ENCODE measurements at regions not wholly inside any gene's neighbourhood (a gene's known extent, or its start where the extent isn't known, plus 50 kb on each side); places are given as distances from the start of the nearest gene placed in this dataset.

DNA sequence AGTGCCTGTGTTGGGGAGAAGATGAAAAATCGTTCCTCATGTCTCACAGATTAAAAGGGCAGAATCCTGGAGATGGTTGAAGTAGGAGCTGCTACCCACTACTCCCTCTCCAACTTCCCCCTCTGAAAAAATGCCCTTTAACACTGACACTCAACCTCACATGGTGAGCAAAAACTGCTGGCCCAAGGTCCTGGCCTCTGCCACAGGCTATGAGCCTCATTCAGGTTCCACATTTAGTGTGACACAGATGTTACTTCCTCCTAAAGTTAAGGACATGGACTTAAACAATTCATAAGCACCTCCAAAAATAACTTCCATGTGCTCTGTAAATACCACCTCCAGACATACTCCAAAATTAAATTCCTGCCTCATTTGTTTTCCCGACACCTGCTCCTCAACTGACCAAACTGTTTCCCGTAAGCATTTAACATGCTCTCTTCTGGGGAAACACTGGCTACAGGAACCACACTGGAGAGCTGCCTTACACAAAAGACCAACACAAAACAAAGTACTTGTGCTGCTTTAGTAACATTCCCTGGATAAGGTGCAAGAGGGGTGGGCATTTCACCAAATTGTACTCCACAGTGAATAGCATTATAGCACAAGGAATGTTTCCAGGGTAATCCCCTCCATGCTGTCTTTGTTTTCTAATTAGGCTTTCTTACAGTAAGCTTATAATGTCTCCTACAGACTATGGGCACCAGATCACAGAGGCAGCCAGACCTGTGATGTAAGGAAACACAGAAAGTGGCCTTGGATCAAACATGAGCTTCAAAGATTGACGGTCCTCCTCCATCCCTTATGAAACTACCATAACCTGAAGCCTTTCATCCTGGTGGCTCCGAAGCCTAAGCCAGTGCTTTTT, 57.0 kb downstream of the PHLDA1 start:
- no peak for DNase-seq (ENCODE audit: low read depth in 2 of 2)

DNA sequence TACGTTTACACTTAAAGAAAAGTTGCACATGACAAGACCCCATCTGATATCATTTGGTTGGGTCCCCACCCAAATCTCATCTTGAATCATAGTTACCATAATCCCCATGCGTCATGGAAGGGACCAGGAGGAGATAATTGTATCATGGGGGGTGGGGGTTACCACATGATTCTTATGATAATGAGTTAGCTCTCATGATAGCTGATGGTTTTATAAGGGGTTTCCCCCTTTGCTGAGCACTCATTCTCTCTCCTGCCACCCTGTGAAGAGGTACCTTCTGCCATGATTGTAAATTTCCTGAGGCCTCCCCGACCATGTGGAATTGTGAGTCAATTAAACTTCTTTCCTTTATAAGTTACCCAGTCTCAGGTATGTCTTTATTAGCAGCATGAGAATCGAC, 60.3 kb downstream of the PHLDA1 start:
- DNase-seq (ENCODE audit: low read depth in 2 of 2), result no peak

- no peak for DNase-seq (ENCODE audit: low read depth in 2 of 2)
These were observed 61.3 kb downstream of the PHLDA1 start for GRCh38 chr12:75970310-75970709.

DNA sequence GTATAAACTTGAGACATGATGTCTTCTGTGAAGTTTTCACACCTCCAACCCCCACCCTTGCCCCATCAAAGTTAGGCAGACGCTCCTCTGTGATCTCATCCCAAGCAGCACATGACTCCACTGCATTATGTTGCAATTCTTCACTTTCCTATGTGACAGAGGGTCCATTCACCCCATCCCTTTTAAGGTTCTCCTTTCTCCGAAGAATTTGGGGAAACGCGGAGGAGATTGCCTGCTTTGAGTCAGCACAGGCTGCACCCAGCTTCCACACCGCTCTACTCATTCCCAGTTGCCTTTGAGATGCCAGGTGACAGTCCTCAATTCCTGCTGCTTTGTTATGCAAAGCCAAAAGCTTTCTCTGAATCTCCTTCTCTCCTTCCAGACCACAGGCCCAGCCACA, 61.8 kb downstream of the PHLDA1 start:
- no peak for DNase-seq (ENCODE audit: low read depth in 2 of 2)

GRCh38 chr12:75965661-75966060, 65.9 kb downstream of the PHLDA1 start:
- DNase-seq (ENCODE audit: low read depth in 2 of 2), result no peak

- DNase-seq (ENCODE audit: low read depth in 2 of 2), result no peak
These were observed 67.4 kb downstream of the PHLDA1 start for GRCh38 chr12:75964150-75964549.

DNA sequence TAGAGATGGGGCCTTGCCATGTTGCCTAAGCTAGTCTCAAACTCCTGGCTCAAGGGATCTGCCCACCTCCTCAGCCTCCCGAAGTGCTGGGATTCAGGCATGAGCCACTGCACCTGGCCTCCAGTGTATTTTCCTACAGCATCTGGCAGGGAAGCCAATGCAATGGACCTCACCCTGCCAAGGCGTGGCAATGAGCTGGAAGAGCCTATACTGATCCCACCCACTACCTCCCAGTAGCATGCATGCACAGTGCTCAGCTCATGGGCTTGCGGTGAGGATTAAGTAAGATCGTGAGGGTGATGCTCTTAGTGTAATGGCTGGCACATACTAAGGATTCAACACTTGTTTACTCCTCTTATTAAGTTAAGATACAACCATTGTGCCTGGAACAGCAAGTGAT, 69.7 kb downstream of the PHLDA1 start:
- DNase-seq (ENCODE audit: low read depth in 2 of 2), result no peak

- DNase-seq (ENCODE audit: low read depth in 2 of 2), result no peak
These were observed 70.5 kb downstream of the PHLDA1 start for GRCh38 chr12:75960954-75961661.

DNA sequence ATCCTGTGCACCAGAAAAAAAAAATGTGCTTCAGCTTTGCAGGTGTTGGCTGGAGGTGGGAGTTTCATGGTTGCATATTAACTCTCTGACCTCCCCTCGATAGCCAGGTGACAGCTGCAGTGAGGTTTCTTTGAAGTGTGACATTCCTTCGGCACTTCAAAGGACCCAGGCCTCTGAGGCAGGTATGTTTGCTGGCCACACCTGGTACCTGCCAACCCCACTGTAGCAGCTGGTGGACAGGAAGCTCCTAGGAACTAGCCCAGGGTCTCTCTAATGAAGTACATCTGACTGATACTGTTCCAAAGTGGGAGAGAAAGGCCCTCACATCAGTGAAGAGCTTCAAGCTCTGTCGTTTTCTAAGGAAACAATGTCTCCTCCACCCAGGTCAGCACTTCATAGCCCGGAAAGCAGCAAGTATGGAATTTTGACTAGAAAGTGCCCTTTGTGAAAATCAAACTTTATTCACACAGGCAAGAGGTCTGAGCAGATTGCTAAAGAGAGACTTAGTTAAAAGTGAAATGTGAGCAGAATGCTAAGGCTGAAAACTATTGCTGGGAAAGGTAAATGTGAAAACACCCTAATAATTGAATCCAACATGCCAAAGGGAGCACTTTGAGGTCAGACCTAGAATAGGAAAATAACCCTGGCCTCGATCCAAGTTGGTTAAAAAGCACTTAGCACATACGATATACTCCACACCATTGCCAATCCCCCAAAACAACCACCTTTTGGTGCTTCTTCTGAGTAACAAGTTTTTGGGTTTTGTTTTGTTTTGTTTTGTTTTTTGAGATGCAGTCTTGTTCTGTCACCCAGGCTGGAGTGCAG, 71.3 kb downstream of the PHLDA1 start:
- no peak for DNase-seq (ENCODE audit: low read depth in 2 of 2)

- DNase-seq (ENCODE audit: low read depth in 2 of 2), result no peak
These were observed 72.1 kb downstream of the PHLDA1 start for GRCh38 chr12:75959506-75959905.

DNA sequence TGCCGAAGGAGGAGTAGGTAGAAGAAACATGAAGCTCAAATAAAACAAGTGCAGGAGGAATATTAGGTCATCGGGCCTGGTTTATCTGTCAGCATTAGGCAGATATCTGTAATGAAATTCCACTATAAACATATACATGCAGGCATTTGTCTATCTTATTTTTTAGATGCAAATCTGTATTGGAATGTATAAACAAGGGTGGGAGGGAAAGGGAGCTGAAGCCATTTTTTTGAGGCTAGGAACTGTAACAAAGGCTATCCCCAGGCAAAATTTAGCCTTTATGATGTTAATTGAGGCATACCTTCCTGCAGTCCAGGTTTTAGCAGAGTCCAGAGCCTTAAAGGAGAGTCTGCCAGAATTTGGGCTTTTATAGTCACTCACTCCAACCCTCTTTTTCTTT, 72.5 kb downstream of the PHLDA1 start:
- no peak for DNase-seq (ENCODE audit: low read depth in 2 of 2)

DNA sequence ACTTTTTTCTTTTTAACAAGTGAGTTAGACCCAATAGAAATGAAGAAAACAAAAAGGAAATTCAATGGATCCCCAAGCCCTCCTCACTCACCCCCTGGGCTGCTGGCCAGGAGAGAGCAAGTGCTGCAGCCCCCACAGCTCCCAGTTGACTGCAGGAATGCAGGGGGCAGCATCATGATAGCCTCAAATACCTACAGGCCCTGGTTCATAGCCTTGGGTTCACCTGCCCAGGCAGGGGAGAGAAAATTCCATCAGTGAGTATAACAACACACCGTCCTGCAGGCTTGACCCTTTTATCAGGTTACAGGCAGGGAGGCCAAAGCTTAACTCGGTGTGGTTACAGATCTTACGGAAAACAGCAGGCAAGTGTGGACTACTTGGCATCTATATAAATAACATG, 76.3 kb downstream of the PHLDA1 start:
- DNase-seq (ENCODE audit: low read depth in 2 of 2), result no peak

- no peak for DNase-seq (ENCODE audit: low read depth in 2 of 2)
These were observed 76.8 kb downstream of the PHLDA1 start for GRCh38 chr12:75954749-75955148.

DNA sequence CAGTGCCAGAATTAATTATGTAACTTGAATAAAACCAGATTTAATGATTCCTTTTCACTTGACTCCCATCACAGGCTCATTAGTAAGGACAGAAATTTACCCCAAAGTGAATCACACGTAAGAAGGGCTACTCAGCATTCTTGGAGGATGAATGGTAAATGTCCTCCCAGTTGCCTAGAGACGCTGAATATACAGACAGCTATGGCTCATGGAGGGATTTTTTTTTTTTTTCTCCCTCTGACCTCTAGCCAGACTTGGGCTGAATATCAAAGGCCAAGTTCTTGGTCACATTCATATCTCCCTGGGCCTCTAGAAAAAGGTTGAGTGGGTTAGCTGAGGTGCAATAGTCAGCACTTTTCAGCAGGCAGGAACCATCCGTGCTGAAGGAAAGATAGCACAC, 77.5 kb downstream of the PHLDA1 start:
- DNase-seq (ENCODE audit: low read depth in 2 of 2), result no peak

DNA sequence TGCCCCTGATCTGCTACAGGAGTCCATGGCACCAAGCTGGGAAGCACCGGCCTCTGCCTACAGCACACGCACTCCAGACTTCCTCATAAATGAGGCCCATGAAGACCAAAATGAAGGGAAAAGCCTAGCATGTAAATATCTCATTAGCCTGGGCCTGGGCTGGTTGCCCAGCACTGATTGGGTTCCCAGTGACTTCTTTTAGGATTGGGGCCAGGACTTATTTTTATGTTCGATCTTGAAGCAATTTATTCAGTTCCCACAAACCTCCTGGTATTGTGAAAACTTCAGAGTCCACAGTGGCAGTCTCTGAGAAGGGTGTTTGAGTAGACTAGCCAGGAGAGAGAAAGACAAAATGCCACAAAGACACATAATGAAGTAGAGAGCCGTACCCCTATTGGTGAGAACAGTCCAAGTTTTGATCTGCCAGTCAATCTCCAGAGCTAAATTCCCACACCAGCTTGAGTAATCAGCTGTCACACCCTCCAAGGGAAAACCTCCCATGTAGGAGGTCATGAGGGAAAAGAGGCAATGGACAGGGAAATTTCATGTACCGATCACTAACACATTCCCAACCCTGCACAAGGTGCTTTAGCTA, 78.2 kb downstream of the PHLDA1 start:
- no peak for DNase-seq (ENCODE audit: low read depth in 2 of 2)

GRCh38 chr12:75951399-75952278, 79.9 kb downstream of the PHLDA1 start:
- no peak for DNase-seq (ENCODE audit: low read depth in 2 of 2)

- DNase-seq (ENCODE audit: low read depth in 2 of 2), result no peak
These were observed 84.3 kb downstream of the PHLDA1 start for GRCh38 chr12:75947156-75947723.

DNA sequence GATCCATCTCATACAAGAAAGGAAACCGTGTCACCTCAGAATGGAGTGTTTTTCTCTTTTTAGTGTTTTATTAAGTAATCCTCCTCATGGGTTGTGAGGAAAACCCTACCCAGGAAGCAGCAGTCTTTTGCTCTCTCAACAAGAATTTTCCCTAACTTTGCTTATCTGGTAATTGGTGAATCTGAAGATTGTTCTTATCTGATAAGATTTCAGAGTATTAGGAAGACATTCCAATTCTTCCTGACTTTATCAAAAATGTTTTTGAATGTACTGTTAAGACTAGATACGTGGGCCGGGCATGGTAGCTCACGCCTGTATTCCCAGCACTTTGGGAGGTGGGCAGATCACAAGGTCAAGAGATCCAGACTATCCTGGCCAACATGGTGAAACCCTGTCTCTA, 86.0 kb downstream of the PHLDA1 start:
- no peak for DNase-seq (ENCODE audit: low read depth in 2 of 2)

- DNase-seq (ENCODE audit: low read depth in 2 of 2), result no peak
These were observed 86.6 kb downstream of the PHLDA1 start for GRCh38 chr12:75944905-75945432.

All from stimulated activated CD4-positive, alpha-beta T cell treated with anti-CD3 and anti-CD28 coated beads, Interleukin-15, amount 100 ng/mL, for 48 hours (primary cell).